BLaER1 treated with 17β-estradiol and CSF1 and Interleukin-3, amounts not matched to agents 10 nM and 100 nM (cell line): ENCODE measurements at regions not wholly inside any gene's neighbourhood (a gene's known extent, or its start where the extent isn't known, plus 50 kb on each side); places are given as distances from the start of the nearest gene placed in this dataset.

Experiments used
- H3K27ac ChIP-seq, 11 experiments: shearing (Covaris generic); formaldehyde crosslinking; 2 replicates each; pipeline ENCODE4 v1.8.1; 2022
- H3K27me3 ChIP-seq, 11 experiments: shearing (Covaris generic); formaldehyde crosslinking; 2 replicates each; pipeline ENCODE4 v1.8.1; 2022
- H3K36me3 ChIP-seq, 11 experiments: shearing (Covaris generic); formaldehyde crosslinking; 2 replicates each; pipeline ENCODE4 v1.8.1; 2022
- H3K4me1 ChIP-seq, 10 experiments: shearing (Covaris generic); formaldehyde crosslinking; 2 replicates each; pipeline ENCODE4 v1.8.1; 2022
- H3K4me2 ChIP-seq, 11 experiments: shearing (Covaris generic); formaldehyde crosslinking; 2 replicates each; pipeline ENCODE4 v1.8.1; 2022
- H3K4me3 ChIP-seq, 10 experiments: shearing (Covaris generic); formaldehyde crosslinking; 2 replicates each; pipeline ENCODE4 v1.8.1; 2022
- H3K9ac ChIP-seq, 11 experiments: shearing (Covaris generic); formaldehyde crosslinking; 2 replicates each; pipeline ENCODE4 v1.8.1; 2022
- H3K9me3 ChIP-seq, 11 experiments: shearing (Covaris generic); formaldehyde crosslinking; replicated peaks in 1 of 11; 2 replicates each; pipeline ENCODE4 v1.8.1; 2022
- H4K20me1 ChIP-seq, 11 experiments: shearing (Covaris generic); formaldehyde crosslinking; 2 replicates each; pipeline ENCODE4 v1.8.1; 2022
- Cebpa-rat ChIP-seq, 11 experiments: shearing (Covaris generic); IDR thresholded peaks; 2 replicates each; pipeline ENCODE4 v1.8.1; 2022

GRCh38 chr4:10983885-10984640 is 299.5 kb upstream of the CLNK start:
- Histone ChIP-seq H3K27me3 (no peaks in the 10 kb centered on the region), H4K20me1 (no peaks in the 10 kb centered on the region), H3K4me3 (no peak overlapping the region), H3K27ac (no peak overlapping the region), H3K4me2 (0 out of 22 replicates have a peak overlapping the region, but pooled peaks of 2 of the 11 experiments have one; percentile 40 to 42), H3K36me3 (no peaks in the 10 kb centered on the region), H3K9me3 (no peaks in the 10 kb centered on the region; a peak in 1 of 22 replicates), H3K9ac (no peak overlapping the region), H3K4me1 (peaks cover 12 to 20% (median 14%) of the 10 kb centered on the region in 10 experiments; a peak in 16 of 20 replicates)
- TF ChIP-seq Cebpa-rat (IDR thresholded peaks at IDR 0.05) = no peak

GRCh38 chr4:10983268-10983667 is 298.7 kb upstream of the CLNK start:
- Histone ChIP-seq H3K27me3 (no peaks in the 10 kb centered on the region), H3K4me2 (peak overlapping the region; percentile 7 to 59 (median 34); a peak in 19 of 22 replicates), H4K20me1 (no peaks in the 10 kb centered on the region), H3K9ac (no peak overlapping the region), H3K36me3 (no peaks in the 10 kb centered on the region), H3K4me1 (peaks cover 12 to 20% (median 14%) of the 10 kb centered on the region in 10 experiments; a peak in 16 of 20 replicates), H3K27ac (no peak overlapping the region), H3K4me3 (no peak overlapping the region), H3K9me3 (no peaks in the 10 kb centered on the region; a peak in 1 of 22 replicates)
- no peak for TF ChIP-seq Cebpa-rat (IDR thresholded peaks at IDR 0.05)

- Histone ChIP-seq H3K27me3 (no peaks in the 10 kb centered on the region), H3K4me3 (no peak overlapping the region), H3K4me2 (peak overlapping the region in 8 of 11 experiments; percentile 0 to 59 (median 36); a peak in 9 of 22 replicates), H3K9ac (no peak overlapping the region), H3K9me3 (no peaks in the 10 kb centered on the region; a peak in 1 of 22 replicates), H3K27ac (no peak overlapping the region), H3K36me3 (no peaks in the 10 kb centered on the region), H4K20me1 (no peaks in the 10 kb centered on the region), H3K4me1 (peaks cover 14 to 22% (median 18%) of the 10 kb centered on the region in 10 experiments; a peak in 16 of 20 replicates)
- TF ChIP-seq Cebpa-rat (IDR thresholded peaks at IDR 0.05) = no peak
Measured at GRCh38 chr4:10982305-10982704, 297.7 kb upstream of the CLNK start.

- Histone ChIP-seq H3K9ac (no peak overlapping the region), H3K4me3 (no peak overlapping the region), H3K36me3 (no peaks in the 10 kb centered on the region), H3K27me3 (no peaks in the 10 kb centered on the region), H4K20me1 (no peaks in the 10 kb centered on the region), H3K4me1 (peaks cover 14 to 27% (median 19%) of the 10 kb centered on the region in 10 experiments; a peak in 16 of 20 replicates), H3K9me3 (no peaks in the 10 kb centered on the region; a peak in 1 of 22 replicates), H3K27ac (no peak overlapping the region), H3K4me2 (no peak overlapping the region)
- TF ChIP-seq Cebpa-rat (IDR thresholded peaks at IDR 0.05) = no peak
Measured at GRCh38 chr4:10981576-10981975, 297.0 kb upstream of the CLNK start.

DNA sequence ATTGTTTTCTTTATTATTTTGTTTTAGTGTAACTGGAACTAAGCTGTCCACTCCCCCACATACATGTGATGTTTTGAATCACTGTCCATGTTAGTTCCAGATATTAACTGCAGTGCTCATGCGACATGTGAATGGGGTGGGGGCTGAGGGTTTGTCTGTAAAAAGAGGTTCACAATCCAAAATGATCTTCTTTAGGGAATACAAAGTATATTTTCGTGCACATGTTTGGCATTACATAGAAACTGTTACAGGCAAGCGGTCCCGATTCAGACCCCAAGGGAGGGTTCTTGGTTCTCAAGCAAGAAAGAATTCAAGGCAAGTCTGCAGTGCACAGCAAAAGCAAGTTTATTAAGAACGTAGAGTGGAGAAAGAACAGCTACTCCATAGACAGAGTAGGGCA is 296.5 kb upstream of the CLNK start:
- TF ChIP-seq Cebpa-rat (IDR thresholded peaks at IDR 0.05) = no peak
- H3K36me3 ChIP-seq = no peaks in the 10 kb centered on the region
- H3K9ac ChIP-seq = no peak overlapping the region
- no peaks in the 10 kb centered on the region for H4K20me1 ChIP-seq
- no peak overlapping the region for H3K4me2 ChIP-seq
- H3K27me3 ChIP-seq = no peaks in the 10 kb centered on the region
- peaks cover 14 to 27% (median 19%) of the 10 kb centered on the region in 10 experiments; a peak in 16 of 20 replicates for H3K4me1 ChIP-seq
- no peak overlapping the region for H3K4me3 ChIP-seq
- no peak overlapping the region for H3K27ac ChIP-seq
- H3K9me3 ChIP-seq = no peaks in the 10 kb centered on the region; a peak in 1 of 22 replicates

GRCh38 chr4:10979032-10979431 is 294.5 kb upstream of the CLNK start:
- Histone ChIP-seq H4K20me1 (no peaks in the 10 kb centered on the region), H3K4me1 (peaks cover 14 to 32% (median 19%) of the 10 kb centered on the region in 10 experiments; a peak in 16 of 20 replicates), H3K27me3 (no peaks in the 10 kb centered on the region), H3K9me3 (peaks cover 8 to 17% (median 15%) of the 10 kb centered on the region in 11 experiments; a peak in 21 of 22 replicates), H3K27ac (no peak overlapping the region), H3K9ac (no peak overlapping the region), H3K4me2 (no peak overlapping the region), H3K4me3 (no peak overlapping the region), H3K36me3 (no peaks in the 10 kb centered on the region)
- no peak for TF ChIP-seq Cebpa-rat (IDR thresholded peaks at IDR 0.05)

DNA sequence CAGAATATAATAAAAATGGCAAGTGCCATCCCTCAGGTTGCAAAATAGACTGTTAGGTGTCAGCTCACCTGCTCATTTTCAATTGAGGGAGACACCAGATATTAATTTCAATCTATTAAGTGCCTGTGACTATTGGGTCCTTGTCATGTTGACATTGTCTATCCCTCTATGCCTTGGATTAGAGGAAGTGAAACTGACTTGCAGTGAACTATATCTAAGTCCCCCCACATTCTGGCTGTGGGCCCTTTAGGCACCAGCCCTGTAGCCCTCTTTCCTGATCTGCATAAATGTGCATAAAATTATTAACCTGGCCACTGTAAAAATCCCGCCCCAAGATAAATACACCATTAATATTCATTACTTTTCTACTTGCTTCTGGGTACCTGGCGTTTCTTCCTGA is 293.0 kb upstream of the CLNK start:
- TF ChIP-seq Cebpa-rat (IDR thresholded peaks at IDR 0.05) = no peak
- Histone ChIP-seq H4K20me1 (no peaks in the 10 kb centered on the region), H3K9ac (no peak overlapping the region), H3K36me3 (no peaks in the 10 kb centered on the region), H3K27me3 (no peaks in the 10 kb centered on the region), H3K4me1 (peaks cover 2 to 22% (median 5%) of the 10 kb centered on the region in 10 experiments; a peak in 13 of 20 replicates), H3K4me2 (peak overlapping the region in 2 of 11 experiments; percentile 13 to 33; a peak in 2 of 22 replicates), H3K9me3 (peaks cover 8 to 26% (median 16%) of the 10 kb centered on the region in 11 experiments; a peak in 21 of 22 replicates), H3K27ac (no peak overlapping the region), H3K4me3 (no peak overlapping the region)

GRCh38 chr4:10974371-10974770 is 289.8 kb upstream of the CLNK start:
- no peaks in the 10 kb centered on the region for H3K36me3 ChIP-seq
- no peak overlapping the region for H3K4me3 ChIP-seq
- H3K27ac ChIP-seq = no peak overlapping the region
- H3K4me2 ChIP-seq = no peak overlapping the region
- TF ChIP-seq Cebpa-rat (IDR thresholded peaks at IDR 0.05) = no peak
- H4K20me1 ChIP-seq = no peaks in the 10 kb centered on the region
- peaks cover 0 to 20% (median 3%) of the 10 kb centered on the region in 10 experiments; a peak in 9 of 20 replicates for H3K4me1 ChIP-seq
- H3K9ac ChIP-seq = no peak overlapping the region
- H3K27me3 ChIP-seq = no peaks in the 10 kb centered on the region
- peaks cover 8 to 26% (median 16%) of the 10 kb centered on the region in 11 experiments; a peak in 21 of 22 replicates for H3K9me3 ChIP-seq

DNA sequence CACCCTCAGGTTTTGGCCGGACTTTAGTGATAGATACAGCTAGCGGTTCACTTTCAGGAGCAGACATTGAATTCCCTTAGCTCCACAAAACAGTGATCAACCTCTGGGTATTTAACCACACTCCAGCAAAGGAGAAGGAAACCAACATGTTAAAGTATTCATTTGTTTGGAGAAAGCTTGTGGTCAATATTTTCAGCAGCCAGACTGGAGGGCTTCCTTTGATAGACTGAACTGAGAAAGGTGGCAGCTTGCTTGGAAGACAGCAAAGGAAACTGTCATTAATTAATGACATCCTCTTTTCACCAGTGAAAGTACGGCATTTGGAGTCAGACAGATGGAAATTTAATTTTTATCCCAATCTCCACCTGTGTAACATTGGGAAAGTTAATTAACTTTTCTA is 289.1 kb upstream of the CLNK start:
- H3K9ac ChIP-seq = no peak overlapping the region
- no peak for TF ChIP-seq Cebpa-rat (IDR thresholded peaks at IDR 0.05)
- H3K4me2 ChIP-seq = no peak overlapping the region
- H3K36me3 ChIP-seq = no peaks in the 10 kb centered on the region
- peaks cover 0 to 27% (median 3%) of the 10 kb centered on the region in 10 experiments; a peak in 10 of 20 replicates for H3K4me1 ChIP-seq
- peaks cover 8 to 26% (median 16%) of the 10 kb centered on the region in 11 experiments; a peak in 21 of 22 replicates for H3K9me3 ChIP-seq
- H3K27me3 ChIP-seq = no peaks in the 10 kb centered on the region
- H4K20me1 ChIP-seq = no peaks in the 10 kb centered on the region
- H3K27ac ChIP-seq = no peak overlapping the region
- H3K4me3 ChIP-seq = no peak overlapping the region
